SH-SY5Y (cell line): ENCODE measurements at regions not wholly inside any gene's neighbourhood (a gene's known extent, or its start where the extent isn't known, plus 50 kb on each side); places are given as distances from the start of the nearest gene placed in this dataset.

Experiments
- GATA2 ChIP-seq: IDR thresholded peaks from 2 replicates; pipeline ENCODE4 v1.6.1; 2011; ENCODE audit warnings: mild to moderate bottlenecking, low read depth, low read length
- GATA3 ChIP-seq: IDR thresholded peaks from 2 replicates; pipeline ENCODE4 v1.6.1; 2011; ENCODE audit warnings: low read depth, mild to moderate bottlenecking, low read length, moderate library complexity

DNA sequence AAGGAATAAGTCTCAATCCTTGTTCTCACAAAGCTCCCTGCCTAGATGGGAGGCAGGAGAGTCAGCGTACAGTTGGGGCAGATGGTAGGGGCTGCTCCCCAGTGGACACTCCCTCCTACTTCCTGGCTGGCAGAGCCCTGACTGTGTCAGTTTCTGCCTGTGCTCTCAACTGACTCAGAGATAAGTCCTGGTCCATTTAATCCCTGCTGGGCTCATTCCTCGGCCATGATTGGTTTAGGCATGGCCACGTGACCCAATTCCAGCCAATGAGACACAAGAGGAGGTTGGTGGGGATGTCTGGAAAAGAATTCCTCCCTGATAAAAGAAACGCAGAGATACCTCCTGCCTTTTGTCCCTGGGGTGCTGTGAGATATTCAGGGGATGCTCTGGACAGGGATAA, 118.1 kb upstream of the SLC6A11 start:
- no peak for TF ChIP-seq GATA2
- TF ChIP-seq GATA3 = no peak
